Type B pancreatic cell (in vitro differentiated cells): ENCODE measurements at regions not wholly inside any gene's neighbourhood (a gene's known extent, or its start where the extent isn't known, plus 50 kb on each side); places are given as distances from the start of the nearest gene placed in this dataset.

Source experiments
- DNase-seq: peaks from one replicate; pipeline ENCODE4 v3.0.0; 2021; ENCODE audit warnings: mixed read lengths; ENCODE audit not compliant: unreplicated experiment; ENCODE audit errors: extremely low spot score
- H3K27ac Mint-ChIP-seq: 2 replicates; pipeline ENCODE4 v1.8.0; 2021; ENCODE audit warnings: mild to moderate bottlenecking, mixed read lengths
- H3K27me3 Mint-ChIP-seq: 2 replicates; pipeline ENCODE4 v1.8.0; 2021; ENCODE audit warnings: mixed read lengths
- H3K36me3 Mint-ChIP-seq: 2 replicates; pipeline ENCODE4 v1.8.0; 2021; ENCODE audit warnings: mixed read lengths
- H3K4me1 Mint-ChIP-seq: one replicate; pipeline ENCODE4 v1.8.0; 2021; ENCODE audit warnings: mixed read lengths; ENCODE audit not compliant: unreplicated experiment
- H3K4me3 Mint-ChIP-seq: 2 replicates; pipeline ENCODE4 v1.8.0; 2021; ENCODE audit warnings: mild to moderate bottlenecking, mixed read lengths
- H3K9me3 Mint-ChIP-seq: 2 replicates; pipeline ENCODE4 v1.8.0; 2021; ENCODE audit warnings: mixed read lengths
- CTCF ChIP-seq: fragments of 200-600 bp; sonication (generic); conservative IDR thresholded peaks from 2 replicates; pipeline ENCODE4 v1.5.0; 2021; ENCODE audit warnings: antibody characterized with exemption, mild to moderate bottlenecking

DNA sequence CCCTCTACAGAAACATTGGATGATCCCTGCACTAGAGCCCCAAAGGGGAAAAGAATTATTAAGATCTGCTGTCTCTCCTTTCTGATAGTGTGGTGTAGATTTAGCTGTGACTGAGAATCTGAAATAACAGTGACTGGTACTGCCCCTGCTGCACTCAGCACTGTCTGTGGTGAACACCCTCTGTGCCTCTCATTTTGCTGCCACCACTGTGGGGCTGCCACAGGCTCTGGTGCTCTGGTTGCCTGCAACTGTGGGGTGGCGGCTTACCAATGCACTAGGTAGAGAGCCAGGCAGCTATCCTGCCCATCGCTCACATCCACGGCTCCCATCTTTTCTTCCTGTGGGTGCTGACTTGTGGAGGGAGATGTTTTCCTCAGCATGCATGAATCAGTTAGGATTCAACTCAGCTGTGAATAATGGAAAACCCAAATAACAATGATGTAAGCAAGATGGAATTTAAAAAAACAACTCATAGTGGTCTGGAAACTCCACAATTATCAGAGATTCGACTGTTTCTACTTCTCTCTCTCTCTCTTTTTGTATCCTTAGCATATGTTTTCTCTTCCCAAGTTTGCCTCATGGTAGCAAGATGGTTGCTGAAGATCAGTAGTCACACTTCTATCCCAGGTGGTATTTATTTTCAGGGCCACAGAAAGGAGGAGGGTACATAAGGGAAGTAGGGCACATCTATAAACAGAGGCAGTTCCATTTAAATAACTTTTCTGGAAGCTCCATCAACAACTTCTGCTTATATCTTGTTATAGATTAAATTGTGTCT lies 99.8 kb upstream of the DAP start:
- DNase-seq, result no peak
- Mint-ChIP-seq H3K4me3 (no peak overlapping the region), H3K36me3 (no peaks in the 10 kb centered on the region)

DNA sequence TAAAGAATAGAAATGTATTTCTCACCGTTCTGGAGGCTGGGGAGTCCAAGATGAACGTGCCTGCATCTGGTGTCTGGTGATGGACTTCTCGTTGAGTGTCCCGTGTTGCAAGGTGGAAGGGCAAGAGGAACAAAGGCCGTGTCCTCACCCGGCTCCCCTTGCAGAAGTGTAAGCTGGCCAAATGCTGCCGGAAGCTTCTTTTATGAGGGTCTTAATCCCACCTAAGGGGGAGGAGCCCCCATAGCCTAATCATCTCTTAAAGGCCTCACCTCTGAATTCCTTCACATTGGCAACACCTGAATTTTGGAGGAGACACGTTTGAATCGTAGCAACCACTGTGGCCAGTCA lies 99.1 kb upstream of the DAP start:
- no peak for TF ChIP-seq CTCF
- Mint-ChIP-seq H3K36me3 (no peaks in the 10 kb centered on the region), H3K27ac (no peak overlapping the region), H3K9me3 (peaks cover 8% of the 10 kb centered on the region), H3K4me1 (peaks cover 11% of the 10 kb centered on the region), H3K27me3 (peaks cover 33% of the 10 kb centered on the region), H3K4me3 (no peak overlapping the region)
- no peak for DNase-seq

More for the DNA sequence above, 99.8 kb upstream of the DAP start:
- H3K9me3 Mint-ChIP-seq, result peaks cover 8% of the 10 kb centered on the region
- TF ChIP-seq CTCF, result no peak
- peaks cover 11% of the 10 kb centered on the region for H3K4me1 Mint-ChIP-seq
- peaks cover 33% of the 10 kb centered on the region for H3K27me3 Mint-ChIP-seq
- H3K27ac Mint-ChIP-seq, result no peak overlapping the region

DNA sequence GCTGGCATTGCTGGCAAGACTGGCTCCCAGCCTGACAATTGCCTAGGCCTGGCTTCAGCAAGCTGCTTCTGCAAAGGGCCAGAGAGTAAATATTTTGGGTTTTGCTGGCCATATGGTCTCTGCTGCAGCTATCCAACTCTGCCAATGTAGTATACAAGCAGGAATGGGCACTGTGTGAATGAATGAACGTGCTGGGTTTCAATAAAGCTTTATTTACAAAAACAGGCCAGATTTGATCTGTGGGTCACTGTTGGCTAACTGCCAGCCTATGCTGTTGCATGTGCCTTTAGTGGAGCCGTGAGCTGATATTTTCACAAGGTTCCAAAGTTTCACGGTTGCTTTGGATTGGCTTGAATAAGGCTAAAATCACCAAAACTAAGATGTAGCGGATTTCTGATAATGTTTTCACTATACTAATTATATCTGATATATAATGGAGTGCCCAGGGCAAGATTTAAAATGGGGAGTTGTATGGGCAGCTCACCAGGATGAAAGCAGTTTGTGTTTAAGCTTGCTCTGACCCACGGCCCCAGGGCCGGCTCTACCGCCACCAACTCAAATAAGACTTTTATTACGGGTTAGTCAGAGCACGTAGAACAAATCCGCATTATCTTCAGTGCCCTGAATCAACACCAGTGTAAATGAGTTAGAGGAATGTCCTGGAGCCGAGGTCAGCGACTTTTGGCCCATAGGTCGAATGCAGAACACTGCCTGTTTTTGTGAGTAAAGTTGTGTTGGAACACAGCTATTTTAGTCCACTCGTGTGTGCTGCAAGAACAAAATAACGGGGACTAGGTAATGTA lies 98.6 kb upstream of the DAP start:
- Mint-ChIP-seq H3K36me3 (no peaks in the 10 kb centered on the region), H3K27ac (no peak overlapping the region), H3K4me1 (peaks cover 11% of the 10 kb centered on the region), H3K9me3 (peaks cover 8% of the 10 kb centered on the region), H3K27me3 (peaks cover 38% of the 10 kb centered on the region), H3K4me3 (no peak overlapping the region)
- no peak for TF ChIP-seq CTCF
- DNase-seq, result no peak

DNA sequence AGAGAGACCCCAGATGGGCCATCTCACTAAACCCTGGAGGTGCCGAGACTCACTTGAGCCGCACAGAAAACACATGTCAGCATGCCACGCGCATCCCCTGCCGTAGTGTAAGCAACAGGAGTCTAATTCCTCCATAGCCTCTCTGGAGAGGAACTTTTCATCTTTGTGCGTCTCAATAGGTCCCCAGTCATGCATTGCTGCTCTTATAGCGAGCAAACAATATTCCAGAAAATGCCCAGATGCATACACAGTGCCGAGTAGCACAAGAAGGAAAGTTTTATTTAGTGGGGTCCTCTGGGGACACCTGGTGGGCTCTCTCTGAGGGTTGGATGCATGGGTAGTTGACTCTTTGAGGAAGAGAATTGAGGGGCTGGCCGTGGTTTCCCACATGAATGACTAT lies 97.9 kb upstream of the DAP start:
- H3K27me3 Mint-ChIP-seq, result peaks cover 38% of the 10 kb centered on the region
- H3K36me3 Mint-ChIP-seq, result no peaks in the 10 kb centered on the region
- DNase-seq, result no peak
- H3K4me1 Mint-ChIP-seq, result peaks cover 11% of the 10 kb centered on the region
- H3K4me3 Mint-ChIP-seq, result no peak overlapping the region
- no peak overlapping the region for H3K27ac Mint-ChIP-seq
- no peak for TF ChIP-seq CTCF
- peaks cover 8% of the 10 kb centered on the region for H3K9me3 Mint-ChIP-seq

- H3K36me3 Mint-ChIP-seq, result no peaks in the 10 kb centered on the region
- peaks cover 11% of the 10 kb centered on the region for H3K4me1 Mint-ChIP-seq
- DNase-seq, result no peak
- TF ChIP-seq CTCF, result no peak
- peaks cover 8% of the 10 kb centered on the region for H3K9me3 Mint-ChIP-seq
- H3K27ac Mint-ChIP-seq, result no peak overlapping the region
- peaks cover 38% of the 10 kb centered on the region for H3K27me3 Mint-ChIP-seq
- no peak overlapping the region for H3K4me3 Mint-ChIP-seq
Measured at GRCh38 chr5:10858307-10858706, 97.3 kb upstream of the DAP start.
